ENCODE measurements at regions not wholly inside any gene's neighbourhood (a gene's known extent, or its start where the extent isn't known, plus 50 kb on each side); places are given as distances from the start of the nearest gene placed in this dataset.

GRCh38 chr6:27667016-27667656, 194.2 kb upstream of the ZNF184 start:
- DNase-seq (ENCODE audit: low spot score) (no peak), ATAC-seq (peak; percentile 36), FAIRE-seq (peak; percentile 8)
- Histone ChIP-seq H4K20me1 (ENCODE audit: insufficient read depth, low read length) (no peaks in the 10 kb centered on the region), H3K36me3 (replicated peaks in 1 of 2; ENCODE audit: control insufficient read depth in 1 of 2, insufficient read depth in 2 of 2, low read length in 2 of 2) (no peaks in the 10 kb centered on the region), H3K4me2 (ENCODE audit: low read depth, low read length) (peak overlapping the region; percentile 97), H2AFZ (ENCODE audit: low read length) (peak overlapping the region; percentile 73), H3K27me3 (ENCODE audit: control insufficient read depth in 1 of 2, insufficient read depth in 2 of 2, low read length in 2 of 2) (no peaks in the 10 kb centered on the region; a peak in 2 of 5 replicates), H3K4me1 (ENCODE audit: insufficient read depth, low read length) (peaks cover 29% of the 10 kb centered on the region), H3K9me3 (ENCODE audit: low read length) (no peaks in the 10 kb centered on the region), H3K4me3 (replicated peaks in 1 of 3; ENCODE audit: insufficient read depth in 1 of 3, low read depth in 2 of 3, low read length in 3 of 3) (peak overlapping the region; percentile 64 to 69 (median 67)), H3K27ac (ENCODE audit: extremely low read length, insufficient read depth, low read length) (no peak overlapping the region), H3K9ac (ENCODE audit: insufficient read depth, low read depth, low read length) (peak overlapping the region; percentile 46; the same call in 1 of the 2 replicates), H3K79me2 (ENCODE audit: insufficient read depth, low read length) (no peaks in the 10 kb centered on the region)
- CTCF ChIA-PET (ENCODE audit: low intra/inter-chr PET ratio, low total read pairs), result no interaction called here
- 2% methylated on average over 14 of the region's 14 CpGs for WGBS (ENCODE audit: low lambda C conversion rate)
- intact Hi-C loops (cut with micrococcal nuclease; ENCODE audit: unreplicated experiment), result no loop called here
- POLR2A ChIA-PET, result no interaction called here
- in situ Hi-C loops (cut with HindIII; ENCODE audit: extremely low pct_ligation_motif_present, low pct_unique_long_range_greater_than_20kb), result no loop called here
- no peak for TF ChIP-seq HNRNPH1 (optimal IDR thresholded peaks at IDR 0.05; ENCODE audit: low read depth, low read length)
- TF ChIP-seq ZBTB46 (CRISPR knock-in tag; IDR thresholded peaks at IDR 0.05; ENCODE audit: borderline replicate concordance), result no peak
- TF ChIP-seq BCLAF1 (IDR thresholded peaks at IDR 0.05), result no peak
- no peak for TF ChIP-seq HOXA9 (CRISPR knock-in tag; IDR thresholded peaks at IDR 0.05; ENCODE audit: borderline replicate concordance)
- TF ChIP-seq ZNF17 (CRISPR knock-in tag; IDR thresholded peaks at IDR 0.05), result no peak
- no peak for TF ChIP-seq ZBTB8A (CRISPR knock-in tag; IDR thresholded peaks at IDR 0.05; ENCODE audit: borderline replicate concordance, low read depth)
- no peak for TF ChIP-seq HOXA5 (CRISPR knock-in tag; IDR thresholded peaks at IDR 0.05)
- no peak for TF ChIP-seq EHMT2 (IDR thresholded peaks at IDR 0.05; ENCODE audit: borderline replicate concordance, low read depth, low read length)
- TF ChIP-seq ZNF225 (CRISPR knock-in tag; IDR thresholded peaks at IDR 0.05), result no peak
- no peak for TF ChIP-seq THAP9 (CRISPR knock-in tag; IDR thresholded peaks at IDR 0.05; ENCODE audit: borderline replicate concordance)
- TF ChIP-seq ZNF549 (CRISPR knock-in tag; IDR thresholded peaks at IDR 0.05), result no peak
- TF ChIP-seq CAMTA2 (CRISPR knock-in tag; IDR thresholded peaks at IDR 0.05; ENCODE audit: borderline replicate concordance), result no peak
- TF ChIP-seq, protein P1, sequence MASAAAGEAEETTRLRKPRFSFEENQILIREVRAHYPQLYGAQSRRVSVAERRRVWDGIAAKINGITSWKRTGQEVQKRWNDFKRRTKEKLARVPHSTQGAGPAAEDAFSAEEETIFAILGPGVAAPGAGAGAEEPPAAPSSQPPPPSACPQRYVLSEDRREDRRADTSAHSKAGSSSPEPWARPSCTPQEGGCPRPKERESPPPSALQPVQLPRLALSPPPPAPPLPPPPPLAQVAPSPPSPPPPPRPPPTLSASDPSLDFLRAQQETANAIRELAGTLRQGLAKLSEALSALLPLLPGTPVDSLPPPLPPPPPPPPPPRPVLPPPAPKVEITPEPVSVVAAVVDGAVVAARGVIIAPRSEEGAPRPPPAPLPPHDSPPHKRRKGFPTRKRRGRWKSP (CRISPR knock-in tag; IDR thresholded peaks at IDR 0.05), result no peak
- no peak for TF ChIP-seq ZFP62 (CRISPR knock-in tag; IDR thresholded peaks at IDR 0.05)
- BruUV-seq (replicated peaks), result no TSS peak

Data from HepG2 (cell line).